Eye (tissue), 1 donor: ENCODE measurements at regions not wholly inside any gene's neighbourhood (a gene's known extent, or its start where the extent isn't known, plus 50 kb on each side); places are given as distances from the start of the nearest gene placed in this dataset.
"Not testable (repeated sequence)": the region's sequence is repeated elsewhere in the genome, so short reads cannot be mapped to it uniquely, and the experiment has no call there.

Source experiments
- DNase-seq: peaks from one replicate; pipeline ENCODE4 v3.0.0-alpha.2; 2015

- no peak for DNase-seq
Observed at GRCh38 chr11:91624021-91624420, 600.6 kb upstream of the FAT3 start.

DNA sequence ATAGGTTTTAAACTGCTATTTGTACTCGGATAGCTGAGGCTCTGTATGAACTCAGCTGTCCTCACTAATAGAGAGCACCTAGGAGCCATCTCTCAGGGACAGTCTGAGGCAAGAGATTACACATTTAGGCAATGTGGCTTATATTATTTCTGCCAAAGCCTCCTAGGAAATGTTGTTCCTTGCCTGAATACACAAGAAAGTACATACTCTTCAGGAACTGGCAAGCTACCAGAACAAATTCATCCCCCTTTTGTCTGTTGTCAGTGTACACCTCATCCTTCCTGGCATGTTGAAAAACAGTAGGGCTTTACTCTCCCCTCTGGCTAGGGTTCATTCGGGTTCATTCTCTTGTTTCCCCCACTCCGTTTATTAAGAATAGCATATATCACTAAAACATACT is 615.9 kb upstream of the FAT3 start:
- DNase-seq, result no peak

DNA sequence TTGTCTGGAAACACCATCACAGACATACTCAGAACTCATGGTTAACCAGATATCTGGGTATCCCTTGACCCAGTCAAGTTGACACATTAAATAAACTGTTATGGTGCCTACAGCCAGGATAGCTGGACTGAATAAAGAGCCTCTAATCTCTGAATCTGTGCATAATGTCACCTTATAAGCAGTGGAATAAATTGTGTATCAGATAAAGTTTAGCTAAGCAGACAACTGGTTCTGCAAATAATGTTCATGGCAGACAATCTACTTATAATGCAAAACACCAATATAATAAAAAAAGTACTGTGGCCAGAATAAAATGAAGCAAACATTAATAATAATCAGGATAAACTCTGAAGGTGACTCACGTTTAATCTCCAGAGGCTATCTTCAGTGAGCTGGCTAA is 628.5 kb upstream of the FAT3 start:
- no peak for DNase-seq

- DNase-seq, result no peak
Observed at GRCh38 chr11:91591021-91591420, 633.6 kb upstream of the FAT3 start.

- no peak for DNase-seq
Observed at GRCh38 chr11:91587131-91587530, 637.5 kb upstream of the FAT3 start.

- no peak for DNase-seq
Observed at GRCh38 chr11:91585035-91585801, 639.4 kb upstream of the FAT3 start.

DNA sequence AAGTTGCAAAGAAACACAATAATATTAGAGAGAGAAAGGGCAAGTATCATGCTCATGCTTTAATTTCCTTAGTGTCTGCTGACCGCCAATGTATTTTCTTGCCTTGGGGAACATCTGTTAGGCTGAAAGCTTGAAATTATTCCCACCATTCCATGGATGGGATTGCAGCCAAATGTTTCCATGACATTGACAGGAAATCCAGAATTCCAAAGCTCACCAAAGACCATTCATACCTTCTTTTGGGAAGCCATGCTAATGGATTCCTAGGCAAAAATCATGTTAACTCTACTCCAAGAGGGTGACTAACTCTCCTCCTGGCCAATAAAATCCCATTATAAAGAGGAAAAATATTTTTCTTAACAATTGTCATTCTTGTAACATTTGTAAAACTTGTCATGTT is 661.4 kb upstream of the FAT3 start:
- no peak for DNase-seq

DNA sequence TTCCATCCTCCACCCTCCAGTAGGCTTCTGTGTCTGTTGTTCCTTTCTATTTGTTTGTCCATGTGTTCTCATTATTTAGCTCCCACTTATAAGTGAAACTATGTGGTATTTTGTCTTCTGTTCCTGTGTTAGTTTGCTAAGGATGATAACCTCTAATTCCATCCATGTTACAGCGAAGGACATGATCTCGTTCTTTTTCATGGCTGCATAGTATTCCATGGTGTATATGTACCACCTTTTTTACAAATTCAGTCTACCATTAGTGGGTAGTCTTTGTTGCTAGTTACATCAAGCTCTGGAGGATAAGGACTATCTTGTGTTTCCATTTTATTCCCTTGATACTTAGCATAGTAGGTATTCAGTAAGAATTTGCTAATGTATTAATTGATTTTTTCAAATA is 664.2 kb upstream of the FAT3 start:
- DNase-seq, result no peak

- DNase-seq, result no peak
Observed at GRCh38 chr11:91538065-91538464, 686.6 kb upstream of the FAT3 start.

- no peak for DNase-seq
Observed at GRCh38 chr11:91536366-91536765, 688.3 kb upstream of the FAT3 start.

DNA sequence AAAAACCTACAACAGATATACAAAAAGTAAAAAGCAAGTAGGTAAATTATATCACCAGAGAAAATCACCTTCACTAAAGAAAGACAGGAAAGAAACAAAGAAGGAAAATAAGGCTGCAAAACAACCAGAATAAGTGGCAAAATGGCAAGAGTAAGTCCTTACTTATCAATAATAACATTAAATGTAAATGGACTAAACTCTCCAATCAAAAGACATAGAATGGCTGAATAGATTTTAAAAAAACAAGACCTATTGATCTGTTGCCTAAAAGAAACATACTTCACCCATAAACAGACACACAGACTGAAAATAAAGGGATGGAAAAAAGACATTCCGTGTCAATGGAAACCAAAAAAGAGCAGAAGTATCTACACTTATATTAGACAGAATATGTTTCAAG is 695.7 kb upstream of the FAT3 start:
- DNase-seq, result no peak

DNA sequence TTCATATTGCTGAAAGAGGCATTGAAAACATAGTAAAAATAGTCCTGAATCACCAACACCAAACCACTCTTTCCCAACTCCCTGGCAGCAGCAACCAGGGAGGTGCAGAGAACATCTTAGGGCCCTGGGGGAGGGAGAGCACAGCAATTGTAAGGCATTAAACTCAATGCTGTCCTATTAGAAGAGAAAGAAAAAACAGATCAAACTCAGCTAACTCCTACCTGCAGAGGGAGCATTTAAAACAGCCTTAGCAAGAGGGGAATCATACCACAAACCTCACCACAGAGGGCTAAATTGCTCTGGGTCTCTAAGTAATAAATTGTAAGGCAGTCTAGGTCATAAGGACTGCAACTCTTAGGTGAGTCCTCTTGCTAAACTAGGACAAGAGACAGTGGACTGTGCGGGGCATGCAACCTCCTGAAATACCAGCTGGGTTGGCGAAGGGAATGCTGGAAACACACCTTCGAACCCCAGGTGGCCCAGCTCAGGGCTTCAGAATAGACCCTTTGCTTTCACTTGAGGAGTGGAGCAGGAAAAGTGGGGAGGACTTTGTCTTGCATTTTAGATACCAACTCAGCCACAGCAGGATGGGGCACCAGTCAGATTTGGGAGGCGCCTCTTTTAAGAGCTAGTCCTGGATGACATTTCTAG is 697.1 kb upstream of the FAT3 start:
- no peak for DNase-seq

- no peak for DNase-seq
Observed at GRCh38 chr11:91513734-91514133, 710.9 kb upstream of the FAT3 start.

GRCh38 chr11:91497847-91498246 is 726.8 kb upstream of the FAT3 start:
- no peak for DNase-seq

DNA sequence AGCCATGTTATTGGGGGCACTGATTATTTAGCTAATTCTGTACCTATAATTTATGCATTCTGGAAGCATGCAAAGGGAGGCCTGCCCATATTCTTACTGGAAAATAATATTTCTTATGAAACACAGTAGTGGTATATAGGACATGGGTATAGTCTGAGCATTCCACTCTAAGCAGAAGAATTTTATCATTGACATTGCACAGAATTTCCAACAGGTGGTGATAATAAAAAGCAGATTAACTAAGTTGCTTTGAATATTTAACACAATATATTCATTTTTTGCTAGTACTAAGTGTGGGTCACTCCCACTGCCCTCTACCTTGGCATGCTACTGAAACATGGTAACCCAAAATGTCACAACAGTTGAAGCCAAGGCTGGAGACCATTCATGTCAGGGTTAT is 728.8 kb upstream of the FAT3 start:
- DNase-seq, result no peak

- no peak for DNase-seq
Observed at GRCh38 chr11:91489989-91490388, 734.6 kb upstream of the FAT3 start.

DNA sequence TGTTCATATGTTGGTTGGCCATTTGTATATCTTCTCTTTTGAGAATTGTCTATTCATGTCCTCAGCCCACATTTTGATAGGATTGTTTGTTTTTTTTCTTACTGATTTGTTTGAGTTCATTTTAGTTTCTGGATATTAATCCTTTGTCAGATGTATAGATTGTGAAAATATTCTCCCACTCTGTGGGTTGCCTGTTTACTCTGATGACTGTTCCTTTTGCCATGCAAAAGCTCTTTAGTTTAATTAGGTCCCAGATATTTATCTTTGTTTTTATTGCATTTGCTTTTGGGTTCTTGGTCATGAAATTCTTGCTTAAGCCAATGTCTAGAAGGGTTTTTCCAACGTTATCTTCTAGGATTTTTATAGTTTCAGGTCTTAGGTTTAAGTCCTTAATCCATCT is 740.7 kb upstream of the FAT3 start:
- DNase-seq, result not testable (repeated sequence)

DNA sequence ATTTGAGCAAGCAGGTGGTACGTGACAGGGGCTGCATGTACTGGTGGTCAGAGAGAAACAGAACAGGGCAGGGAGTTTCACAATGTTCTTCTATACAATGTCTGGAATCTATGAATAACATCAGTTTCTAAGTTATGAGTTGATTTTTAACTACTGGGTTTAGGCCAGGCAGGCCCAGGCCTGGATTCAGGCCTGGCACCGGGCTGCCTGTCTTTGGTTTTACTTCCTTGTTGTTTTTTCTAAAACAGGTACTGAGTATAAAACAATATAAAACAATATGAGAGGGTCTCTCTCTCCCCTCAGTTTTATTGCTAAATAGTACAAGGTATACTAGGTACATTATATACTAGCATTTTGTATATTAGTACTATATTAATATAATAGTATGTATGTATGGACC is 742.7 kb upstream of the FAT3 start:
- DNase-seq, result not testable (repeated sequence)

DNA sequence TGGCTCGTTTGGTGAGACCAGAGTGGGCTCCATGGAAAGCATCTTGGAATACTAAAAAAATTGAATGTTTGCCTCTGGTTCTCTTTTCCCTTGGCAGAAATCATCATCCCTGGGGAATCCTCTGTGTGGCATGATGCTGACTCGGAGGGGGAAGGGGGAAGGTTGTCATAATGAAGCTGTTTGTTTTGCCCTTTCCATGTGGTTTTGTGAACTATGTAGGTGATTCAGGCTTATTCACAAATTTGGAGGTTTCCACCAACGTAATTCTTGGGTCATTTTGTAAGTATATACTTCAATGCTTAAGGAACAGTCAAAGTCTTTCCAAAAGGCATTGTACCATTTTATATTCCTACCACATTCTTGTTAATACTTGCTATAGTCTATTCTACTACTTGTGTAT is 754.0 kb upstream of the FAT3 start:
- DNase-seq, result no peak

DNA sequence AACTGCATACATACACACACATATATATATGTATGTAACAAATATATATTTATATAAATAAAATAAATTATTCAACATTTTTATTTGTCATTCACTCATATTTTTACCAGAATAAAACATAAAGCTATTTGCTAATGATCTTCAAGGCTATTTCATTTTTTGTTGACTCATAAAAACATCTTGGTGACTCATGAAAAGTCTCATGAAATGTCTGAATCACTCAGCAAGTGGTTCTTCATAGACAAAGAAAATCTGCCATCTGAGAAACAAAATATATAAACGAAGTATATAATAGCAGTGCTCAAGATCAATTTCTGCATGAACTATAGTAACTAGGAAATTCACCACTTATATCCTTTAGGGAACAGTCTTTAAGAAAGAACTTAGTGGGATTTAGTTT is 764.8 kb upstream of the FAT3 start:
- DNase-seq, result no peak

- no peak for DNase-seq
Observed at GRCh38 chr11:91446267-91446666, 778.4 kb upstream of the FAT3 start.

DNA sequence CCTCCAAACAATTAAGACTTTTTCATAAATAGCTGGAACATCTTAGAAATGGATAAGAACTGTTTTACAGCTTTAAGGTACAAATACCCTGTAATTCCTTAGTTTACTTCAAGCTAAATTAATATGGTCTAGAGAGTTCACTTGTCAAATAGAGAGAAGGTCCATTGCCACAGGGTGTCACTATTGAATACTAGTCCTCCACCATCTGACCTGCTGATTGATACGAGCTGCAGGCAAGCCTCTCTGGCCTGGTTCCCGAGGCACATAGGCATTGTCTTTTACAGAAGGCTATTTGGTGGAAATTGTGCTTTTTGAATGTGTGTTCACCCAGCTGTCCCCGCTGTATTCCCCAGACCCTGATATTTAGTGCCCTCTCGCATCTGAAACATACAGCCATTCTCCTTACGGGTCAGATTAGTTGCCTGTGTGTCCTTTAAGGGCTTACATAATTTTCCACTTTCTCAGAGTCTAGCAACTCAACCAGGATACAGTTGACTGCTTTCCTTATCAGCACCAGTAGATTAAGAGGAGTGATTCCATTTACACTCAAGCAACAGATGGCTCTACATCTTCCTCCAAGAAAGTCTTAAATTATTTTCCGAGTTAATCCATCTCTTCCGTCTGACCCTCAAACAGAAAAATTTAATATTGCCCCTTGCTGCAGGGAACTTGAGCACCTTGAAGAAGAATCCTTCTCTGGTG is 788.8 kb upstream of the FAT3 start:
- peak; percentile 15 for DNase-seq

DNA sequence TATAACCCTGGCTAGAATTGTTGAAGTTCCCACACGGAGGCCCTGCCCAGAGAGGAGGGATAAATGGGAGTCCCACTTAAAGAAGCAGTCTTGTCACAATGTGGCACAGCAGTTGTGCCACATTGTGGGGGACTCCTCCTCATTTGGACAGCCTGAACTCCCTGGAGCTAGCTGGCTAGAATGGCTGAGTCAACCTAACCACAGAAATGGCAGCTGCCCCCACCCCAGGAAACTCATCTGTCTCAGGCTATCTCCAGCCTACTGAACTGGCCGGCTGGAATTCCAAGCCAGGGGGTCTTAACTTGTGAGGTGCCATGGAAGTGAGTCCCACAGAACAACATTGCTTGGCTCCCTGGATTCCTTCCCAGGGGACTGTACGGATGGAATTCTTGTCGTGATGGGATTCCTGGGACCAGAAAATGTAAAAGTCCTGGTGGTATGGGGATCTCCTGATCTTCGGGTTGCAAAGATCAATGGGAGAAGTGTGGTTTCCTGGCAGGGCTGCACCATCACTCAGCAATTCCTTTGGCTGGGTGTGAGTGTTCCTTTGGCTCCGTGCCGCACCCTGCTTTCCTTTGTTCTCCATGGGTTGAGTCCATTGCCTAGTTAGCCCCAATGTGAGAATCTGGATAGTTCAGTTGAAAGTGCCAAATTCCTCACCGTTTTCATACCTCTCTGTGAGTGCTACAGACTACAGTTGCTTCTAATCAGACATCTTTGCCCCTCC is 791.2 kb upstream of the FAT3 start:
- no peak for DNase-seq

GRCh38 chr11:91421641-91422040 is 803.0 kb upstream of the FAT3 start:
- peak; percentile 68 for DNase-seq
